K562 (cell line): ENCODE measurements at regions not wholly inside any gene's neighbourhood (a gene's known extent, or its start where the extent isn't known, plus 50 kb on each side); places are given as distances from the start of the nearest gene placed in this dataset.

Experiments used
- ATAC-seq: fragments of 200-7000 bp; cut with Tn5 transposase; 3 replicates; pipeline ENCODE4 v1.9.1; 2020; ENCODE audit warnings: moderate library complexity
- BruUV-seq: library from RNA; stranded (reverse); fragments of 400-500 nt; replicated peaks from 2 replicates; lab custom pipeline; 2021; lab: Mats Ljungman, UMichigan
- CTCF ChIA-PET: fragments of 300-600 bp; formaldehyde crosslinking; extraction: SDS; loops from one replicate; lab custom pipeline; 2021; ENCODE audit warnings: low intra/inter-chr PET ratio; lab: Yijun Ruan, JAX
- POLR2A ChIA-PET: fragments of 300-600, 350-650 bp; sonication (Branson Sonifier 250); formaldehyde crosslinking; extraction: SDS; loops from one replicate; lab custom pipeline; 2021; ENCODE audit warnings: antibody characterized with exemption, inconsistent platforms; lab: Yijun Ruan, JAX
- DNase-seq, 4 experiments: peaks; one replicate each; pipeline versions ENCODE4 v3.0.0 to v3.0.0-alpha.2; 2011 to 2018; ENCODE audit warnings: low spot score in 3 of 4, mixed read lengths in 3 of 4; ENCODE audit errors: extremely low read depth in 1 of 4
- FAIRE-seq: peaks from 2 replicates; lab custom pipeline; 2011; peaks lifted over from hg19 to GRCh38; lab: Jason Lieb, UNC
- H2AFZ ChIP-seq: 2 replicates; pipeline ENCODE4 v1.6.0; 2011; ENCODE audit warnings: low read depth, low read length, control low read depth, inconsistent platforms
- H3K27ac ChIP-seq: fragments of 200-600 bp; 3 replicates; pipeline ENCODE4 v1.8.0; 2011; ENCODE audit warnings: low read depth, mild to moderate bottlenecking, control low read depth, inconsistent platforms, low read length, moderate library complexity, mixed read lengths; ENCODE audit errors: extremely low read depth
- H3K27me3 ChIP-seq, 2 experiments: fragments of 300-600 bp in 1 of 2; 2 replicates in 1 of 2; 3 replicates in 1 of 2; pipeline versions ENCODE4 v1.6.0 to v1.8.0; 2011; ENCODE audit warnings: inconsistent platforms in 2 of 2, low read length in 2 of 2, mild to moderate bottlenecking in 1 of 2, mixed read lengths in 1 of 2, moderate library complexity in 1 of 2; ENCODE audit not compliant: control insufficient read depth in 2 of 2, insufficient read depth in 2 of 2
- H3K36me3 ChIP-seq: fragments of 300-600 bp; 3 replicates; pipeline ENCODE4 v1.8.0; 2011; ENCODE audit warnings: mild to moderate bottlenecking, low read length, inconsistent platforms; ENCODE audit not compliant: control insufficient read depth, insufficient read depth
- H3K4me1 ChIP-seq, 2 experiments: fragments of 200-600 bp in 1 of 2; replicated peaks in 1 of 2; 2 replicates in 1 of 2; 3 replicates in 1 of 2; pipeline versions ENCODE4 v1.5.1 to v1.8.0; 2011; ENCODE audit warnings: inconsistent platforms in 2 of 2, low read length in 2 of 2, mild to moderate bottlenecking in 1 of 2, mixed read lengths in 1 of 2, moderate library complexity in 1 of 2; ENCODE audit not compliant: control insufficient read depth in 2 of 2, insufficient read depth in 2 of 2
- H3K4me2 ChIP-seq: 2 replicates; pipeline ENCODE4 v1.6.1; 2011; ENCODE audit warnings: low read length, control low read depth, inconsistent platforms, mixed read lengths; ENCODE audit not compliant: insufficient read depth
- H3K4me3 ChIP-seq: fragments of 200-600 bp; sonication (generic), shearing (Covaris generic); 2 replicates; pipeline ENCODE4 v1.5.1; 2016; ENCODE audit warnings: control low read depth, inconsistent platforms
- H3K79me2 ChIP-seq: fragments of 200-600 bp; 3 replicates; pipeline ENCODE4 v1.8.0; 2011; ENCODE audit warnings: low read length, inconsistent platforms; ENCODE audit not compliant: control insufficient read depth, insufficient read depth
- H3K9ac ChIP-seq, 2 experiments: 2 replicates each; pipeline versions ENCODE4 v1.6.0 to v1.6.1; 2011; ENCODE audit warnings: low read depth in 2 of 2, low read length in 2 of 2, control low read depth in 1 of 2, inconsistent platforms in 1 of 2, mild to moderate bottlenecking in 1 of 2, mixed read lengths in 1 of 2; ENCODE audit not compliant: insufficient read depth in 1 of 2
- H3K9me1 ChIP-seq: one replicate; pipeline ENCODE4 v1.6.0; 2011; ENCODE audit warnings: inconsistent platforms, mild to moderate bottlenecking, low read length, moderate library complexity; ENCODE audit not compliant: control insufficient read depth, insufficient read depth
- H3K9me3 ChIP-seq: replicated peaks from 2 replicates; pipeline ENCODE4 v1.5.1; 2011; ENCODE audit warnings: low read depth, low read length, inconsistent platforms; ENCODE audit not compliant: control insufficient read depth, insufficient read depth
- H4K20me1 ChIP-seq: replicated peaks from 2 replicates; pipeline ENCODE4 v1.6.1; 2011; ENCODE audit warnings: low read length, inconsistent platforms, mixed read lengths; ENCODE audit not compliant: control insufficient read depth, insufficient read depth
- C11orf30 ChIP-seq: fragments of 450-650 bp; IDR thresholded peaks from 2 replicates; pipeline ENCODE4 v1.6.1; 2016; ENCODE audit warnings: low read depth, mild to moderate bottlenecking
- CBX5 ChIP-seq: IDR thresholded peaks from 2 replicates; pipeline ENCODE4 v1.6.1; 2014; ENCODE audit warnings: low read depth, borderline replicate concordance
- EWSR1 ChIP-seq: fragments of 450-650 bp; IDR thresholded peaks from 2 replicates; pipeline ENCODE4 v1.6.1; 2018; ENCODE audit warnings: borderline replicate concordance, mild to moderate bottlenecking, low read depth, moderate library complexity; ENCODE audit not compliant: partially characterized antibody
- GTF2B ChIP-seq: IDR thresholded peaks from 2 replicates; pipeline ENCODE4 v1.6.1; 2011; ENCODE audit not compliant: insufficient read length; ENCODE audit errors: extremely low read depth
- JUNB ChIP-seq: fragments of 450-650 bp; formaldehyde crosslinking; conservative IDR thresholded peaks from 2 replicates; pipeline ENCODE4 v1.4.0; 2020; ENCODE audit warnings: mild to moderate bottlenecking
- NR2F6 ChIP-seq: fragments of 450-650 bp; formaldehyde crosslinking; IDR thresholded peaks from 2 replicates; pipeline ENCODE4 v1.4.0; 2020; ENCODE audit warnings: mild to moderate bottlenecking
- PATZ1 ChIP-seq: fragments of 250-450 bp; sonication (Bioruptor Pico); IDR thresholded peaks from 2 replicates; pipeline ENCODE4 v1.5.0; 2020; ENCODE audit warnings: mild to moderate bottlenecking, borderline replicate concordance
- PHF20 ChIP-seq: fragments of 450-650 bp; IDR thresholded peaks from 2 replicates; pipeline ENCODE4 v1.6.1; 2018; ENCODE audit not compliant: partially characterized antibody
- POLR2H ChIP-seq: IDR thresholded peaks from 2 replicates; pipeline ENCODE4 v1.6.1; 2016; ENCODE audit warnings: missing genetic modification characterization, low read depth, mild to moderate bottlenecking, control low read depth, missing compliant biosample characterization, moderate library complexity
- SETDB1 ChIP-seq: IDR thresholded peaks from one replicate; pipeline ENCODE4 v1.6.1; 2012; ENCODE audit warnings: low read length, control low read depth, inconsistent platforms
- SMARCC2 ChIP-seq: fragments of 450-650 bp; IDR thresholded peaks from 2 replicates; pipeline ENCODE4 v1.6.1; 2017; ENCODE audit warnings: antibody characterized with exemption, moderate library complexity, mild to moderate bottlenecking, low read depth
- YBX1 ChIP-seq: fragments of 450-650 bp; IDR thresholded peaks from 2 replicates; pipeline ENCODE4 v1.7.1; 2016; ENCODE audit warnings: mild to moderate bottlenecking
- ZFX ChIP-seq: sonication (generic); formaldehyde crosslinking; IDR thresholded peaks from 2 replicates; pipeline ENCODE4 v1.8.0; 2022; ENCODE audit warnings: mild to moderate bottlenecking, missing genetic modification reagents, moderate library complexity
- ZNF143 ChIP-seq: sonication (generic); formaldehyde crosslinking; IDR thresholded peaks from 2 replicates; pipeline ENCODE4 v1.9.0; 2022; ENCODE audit warnings: mild to moderate bottlenecking, missing genetic modification reagents
- ZNF507 ChIP-seq: conservative IDR thresholded peaks from 2 replicates; pipeline ENCODE4 v1.6.1; 2017; ENCODE audit warnings: missing genetic modification characterization, missing compliant biosample characterization
- WGBS: fragments of 100-300 bp; shearing (Covaris generic); methylation state at CpG from one replicate; pipeline ENCODE4 v1.1.6; 2016; ENCODE audit warnings: low coverage, mixed read lengths; ENCODE audit not compliant: insufficient coverage; ENCODE audit errors: missing lambda C conversion rate; 5-methylcytosine and 5-hydroxymethylcytosine counted together
- in situ Hi-C: fragments of 300-500 bp; cut with MboI; formaldehyde crosslinking; loops from 4 replicates; pipeline ENCODE4 v1.15.0; 2018; ENCODE audit warnings: inconsistent platforms, mixed read lengths
- intact Hi-C: fragments of 100-400 bp; cut with micrococcal nuclease; formaldehyde crosslinking; loops from 2 replicates; pipeline ENCODE4 v1.14.2; 2022

DNA sequence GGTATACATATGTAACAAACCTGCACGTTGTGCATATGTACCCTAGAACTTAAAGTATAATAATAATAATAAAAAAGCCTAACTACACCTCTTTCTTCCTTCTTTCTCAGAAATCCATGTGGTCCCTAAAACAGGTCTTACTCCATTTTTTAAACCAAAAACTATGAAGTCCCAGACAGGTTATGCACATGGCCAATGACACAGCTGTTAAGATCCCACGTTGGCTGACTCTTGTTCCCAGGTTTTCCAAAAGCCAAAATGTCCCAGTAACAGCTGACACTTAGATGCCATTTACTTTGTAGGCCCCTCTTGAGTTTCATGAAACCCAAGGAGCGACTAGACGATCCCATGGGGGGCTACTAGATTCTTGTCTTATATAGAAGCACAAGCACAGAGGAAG is 97.0 kb downstream of the KCNF1 start:
- Histone ChIP-seq H3K27me3 (peaks cover 2 to 51% of the 10 kb centered on the region in 2 experiments; a peak in 3 of 5 replicates), H3K4me3 (no peak overlapping the region), H3K9me1 (no peaks in the 10 kb centered on the region), H3K4me1 (no peaks in the 10 kb centered on the region), H2AFZ (no peak overlapping the region), H3K9me3 (no peaks in the 10 kb centered on the region; the same call in 1 of the 2 replicates), H3K9ac (no peak overlapping the region), H3K4me2 (no peak overlapping the region), H3K27ac (no peak overlapping the region), H3K36me3 (no peaks in the 10 kb centered on the region), H3K79me2 (no peaks in the 10 kb centered on the region), H4K20me1 (no peaks in the 10 kb centered on the region)
- FAIRE-seq (no peak), ATAC-seq (no peak), DNase-seq (no peak)
- intact Hi-C loops (no loop called here), in situ Hi-C loops (no loop called here)
- 0% methylated on average over 4 of the region's 4 CpGs for WGBS
- CTCF ChIA-PET = no interaction called here
- TF ChIP-seq NR2F6 (CRISPR knock-in tag) (no peak), ZNF143 (CRISPR knock-in tag) (no peak), ZNF507 (no peak), YBX1 (no peak), CBX5 (no peak), PHF20 (no peak), C11orf30 (no peak), SMARCC2 (no peak), EWSR1 (no peak), JUNB (CRISPR knock-in tag) (no peak), POLR2H (tag) (no peak), GTF2B (no peak), SETDB1 (no peak), ZFX (CRISPR knock-in tag) (no peak), PATZ1 (CRISPR knock-in tag) (no peak)
- POLR2A ChIA-PET = interaction anchor here (1.0 kb wide), 1 partner anchor 16 kb away, joined by 4 read pairs; no protein-coding TSS in a partner anchor
- BruUV-seq = no TSS peak
